ENCODE measurements at regions not wholly inside any gene's neighbourhood (a gene's known extent, or its start where the extent isn't known, plus 50 kb on each side); places are given as distances from the start of the nearest gene placed in this dataset.

DNA sequence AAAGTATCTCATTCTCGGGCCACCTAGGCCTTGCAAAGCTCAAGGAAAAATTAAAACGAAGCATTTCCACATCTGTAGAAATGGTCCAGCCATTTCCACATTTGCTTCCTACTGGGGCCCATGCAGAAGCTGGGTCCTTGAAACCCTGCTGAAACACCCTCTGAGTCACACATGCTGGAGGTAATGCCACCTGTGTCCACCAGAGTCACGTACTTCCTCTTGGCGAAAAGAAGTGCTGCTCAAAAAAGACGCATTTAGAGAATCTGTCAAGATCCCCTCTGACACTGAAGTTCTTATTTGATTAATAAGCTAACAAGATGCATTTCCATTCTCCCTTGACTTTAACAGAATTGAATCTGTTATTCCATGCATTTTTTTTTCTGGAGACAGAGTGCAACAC, 423.2 kb downstream of the PREX1 start:
- TF ChIP-seq, protein P1, sequence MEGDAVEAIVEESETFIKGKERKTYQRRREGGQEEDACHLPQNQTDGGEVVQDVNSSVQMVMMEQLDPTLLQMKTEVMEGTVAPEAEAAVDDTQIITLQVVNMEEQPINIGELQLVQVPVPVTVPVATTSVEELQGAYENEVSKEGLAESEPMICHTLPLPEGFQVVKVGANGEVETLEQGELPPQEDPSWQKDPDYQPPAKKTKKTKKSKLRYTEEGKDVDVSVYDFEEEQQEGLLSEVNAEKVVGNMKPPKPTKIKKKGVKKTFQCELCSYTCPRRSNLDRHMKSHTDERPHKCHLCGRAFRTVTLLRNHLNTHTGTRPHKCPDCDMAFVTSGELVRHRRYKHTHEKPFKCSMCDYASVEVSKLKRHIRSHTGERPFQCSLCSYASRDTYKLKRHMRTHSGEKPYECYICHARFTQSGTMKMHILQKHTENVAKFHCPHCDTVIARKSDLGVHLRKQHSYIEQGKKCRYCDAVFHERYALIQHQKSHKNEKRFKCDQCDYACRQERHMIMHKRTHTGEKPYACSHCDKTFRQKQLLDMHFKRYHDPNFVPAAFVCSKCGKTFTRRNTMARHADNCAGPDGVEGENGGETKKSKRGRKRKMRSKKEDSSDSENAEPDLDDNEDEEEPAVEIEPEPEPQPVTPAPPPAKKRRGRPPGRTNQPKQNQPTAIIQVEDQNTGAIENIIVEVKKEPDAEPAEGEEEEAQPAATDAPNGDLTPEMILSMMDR (IDR thresholded peaks at IDR 0.05), result peak in 1 of 12 donors; percentile 6
- TF ChIP-seq POLR2A (IDR thresholded peaks at IDR 0.05), result no peak
